ENCODE measurements at regions not wholly inside any gene's neighbourhood (a gene's known extent, or its start where the extent isn't known, plus 50 kb on each side); places are given as distances from the start of the nearest gene placed in this dataset.

DNA sequence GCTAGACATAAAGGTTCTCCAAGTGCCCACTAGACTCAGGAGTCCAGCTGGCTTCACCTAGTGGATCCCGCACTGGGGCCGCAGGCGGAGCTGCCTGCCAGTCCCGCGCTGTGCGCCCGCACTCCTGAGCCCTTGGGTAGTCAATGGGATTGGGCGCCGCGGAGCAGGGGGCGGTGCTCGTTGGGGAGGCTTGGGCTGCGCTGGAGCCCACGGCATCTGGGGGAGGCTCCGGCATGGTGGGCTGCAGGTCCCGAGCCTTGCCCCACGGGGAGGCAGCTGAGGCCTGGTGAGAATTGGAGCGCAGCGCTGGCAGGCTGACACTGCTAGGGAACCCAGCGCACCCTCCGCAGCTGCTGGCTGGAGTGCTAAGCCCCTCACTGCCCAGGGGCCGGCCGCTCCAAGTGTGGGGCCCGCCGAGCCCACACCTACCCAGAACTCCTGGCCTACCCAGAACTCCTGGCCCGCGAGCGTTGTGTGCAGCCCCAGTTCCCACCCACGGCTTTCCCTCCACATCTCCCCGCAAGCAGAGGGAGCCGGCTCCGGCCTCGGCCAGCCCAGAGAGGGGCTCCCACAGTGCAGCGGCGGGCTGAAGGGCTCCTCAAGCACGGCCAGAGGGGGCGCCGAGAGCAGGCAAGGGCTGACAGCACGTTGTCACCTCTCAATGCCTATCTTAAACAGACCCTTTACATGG, 260.7 kb upstream of the DMRT1 start:
- no peak overlapping the region for H3K4me3 ChIP-seq
- H3K9me3 ChIP-seq: no peaks in the 10 kb centered on the region
- no peaks in the 10 kb centered on the region for H3K27me3 ChIP-seq
- intact Hi-C loops (cut with DNase I): no loop called here
- H3K4me1 ChIP-seq: peaks cover 0 to 33% (median 6%) of the 10 kb centered on the region in 12 donors
- H3K36me3 ChIP-seq: no peaks in the 10 kb centered on the region
- no peak for DNase-seq
- no peak overlapping the region for H3K27ac ChIP-seq
- TF ChIP-seq, protein P1, sequence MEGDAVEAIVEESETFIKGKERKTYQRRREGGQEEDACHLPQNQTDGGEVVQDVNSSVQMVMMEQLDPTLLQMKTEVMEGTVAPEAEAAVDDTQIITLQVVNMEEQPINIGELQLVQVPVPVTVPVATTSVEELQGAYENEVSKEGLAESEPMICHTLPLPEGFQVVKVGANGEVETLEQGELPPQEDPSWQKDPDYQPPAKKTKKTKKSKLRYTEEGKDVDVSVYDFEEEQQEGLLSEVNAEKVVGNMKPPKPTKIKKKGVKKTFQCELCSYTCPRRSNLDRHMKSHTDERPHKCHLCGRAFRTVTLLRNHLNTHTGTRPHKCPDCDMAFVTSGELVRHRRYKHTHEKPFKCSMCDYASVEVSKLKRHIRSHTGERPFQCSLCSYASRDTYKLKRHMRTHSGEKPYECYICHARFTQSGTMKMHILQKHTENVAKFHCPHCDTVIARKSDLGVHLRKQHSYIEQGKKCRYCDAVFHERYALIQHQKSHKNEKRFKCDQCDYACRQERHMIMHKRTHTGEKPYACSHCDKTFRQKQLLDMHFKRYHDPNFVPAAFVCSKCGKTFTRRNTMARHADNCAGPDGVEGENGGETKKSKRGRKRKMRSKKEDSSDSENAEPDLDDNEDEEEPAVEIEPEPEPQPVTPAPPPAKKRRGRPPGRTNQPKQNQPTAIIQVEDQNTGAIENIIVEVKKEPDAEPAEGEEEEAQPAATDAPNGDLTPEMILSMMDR (IDR thresholded peaks at IDR 0.05): no peak
- 96 to 98% (median 97%) methylated on average over 23 to 39 of the region's 39 CpGs for WGBS, 4 donors
- peak in 1 of 4 donors; percentile 10 for ATAC-seq

DNA sequence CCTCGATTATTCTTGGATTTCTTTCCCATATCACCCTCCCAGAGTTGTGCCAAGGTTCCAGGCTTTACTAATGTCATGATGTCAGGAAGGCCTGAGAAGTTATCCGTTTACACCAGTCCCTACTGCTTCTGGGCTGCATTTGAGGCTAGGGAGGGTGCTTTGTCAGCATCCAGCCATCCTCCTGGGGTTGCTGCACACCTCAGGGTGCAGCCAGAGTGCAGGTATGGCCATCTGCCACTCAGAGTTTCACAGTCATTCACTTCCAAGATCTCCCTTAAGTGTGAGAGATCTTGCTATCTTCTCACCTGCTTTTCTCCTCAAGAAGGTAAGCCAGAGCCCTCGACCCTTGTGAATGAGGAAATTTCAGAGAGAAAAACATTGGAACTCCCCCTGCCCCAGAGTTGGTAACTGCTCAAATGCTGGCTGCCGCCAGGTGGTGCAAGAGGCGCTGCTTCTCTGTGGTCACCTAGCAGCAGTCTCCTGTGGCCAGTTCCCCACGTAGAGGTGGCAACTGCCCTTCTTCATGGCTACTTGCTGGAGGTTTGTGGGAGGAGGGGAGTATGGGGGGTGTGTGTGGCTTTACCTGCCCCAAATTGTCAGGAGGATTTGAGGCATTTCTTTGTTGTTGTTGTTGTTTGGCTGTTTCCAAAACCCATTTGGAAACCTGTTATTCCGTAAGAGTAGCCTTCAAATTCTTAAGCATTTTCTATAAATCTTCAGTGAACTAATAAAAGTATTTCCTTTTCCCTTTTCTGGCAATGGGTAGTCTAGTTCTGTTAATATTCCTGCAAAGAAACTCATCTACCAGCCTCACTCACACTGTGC, 259.6 kb upstream of the DMRT1 start:
- ATAC-seq: peak in 2 of 4 donors; percentile 9 to 16
- H3K4me1 ChIP-seq: peaks cover 0 to 32% (median 3%) of the 10 kb centered on the region in 12 donors
- TF ChIP-seq, protein P1 (IDR thresholded peaks at IDR 0.05): no peak
- TF ChIP-seq POLR2A (IDR thresholded peaks at IDR 0.05): no peak
- H3K4me3 ChIP-seq: no peak overlapping the region
- DNase-seq: no peak
- no peaks in the 10 kb centered on the region for H3K36me3 ChIP-seq
- peak overlapping the region in 2 of 12 donors; percentile 13 to 33 for H3K27ac ChIP-seq
- intact Hi-C loops (cut with DNase I): no loop called here
- no peaks in the 10 kb centered on the region for H3K27me3 ChIP-seq
- no peaks in the 10 kb centered on the region for H3K9me3 ChIP-seq
- 74 to 89% (median 87%) methylated on average over 7 of the region's 7 CpGs for WGBS, 4 donors

DNA sequence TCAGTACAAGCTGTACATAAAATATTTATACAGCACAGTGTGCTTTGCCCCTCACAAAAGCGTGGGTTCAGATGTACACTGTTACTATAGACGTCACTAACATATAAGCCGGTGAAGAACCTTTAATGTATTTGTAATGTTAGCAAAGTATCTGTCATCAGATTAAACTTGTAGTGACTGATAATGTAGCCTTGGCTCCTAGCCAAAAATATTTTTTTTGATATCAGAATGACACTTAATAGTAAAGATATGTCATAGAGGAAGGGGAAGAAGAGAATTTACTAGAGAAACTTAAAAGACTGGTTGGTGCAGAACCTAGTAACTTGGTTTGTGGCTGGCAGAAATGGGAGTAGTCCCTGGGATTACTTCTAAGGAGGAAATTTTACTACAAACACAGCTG, 258.7 kb upstream of the DMRT1 start:
- WGBS, 4 donors: 49 to 66% (median 55%) methylated on average over 3 of the region's 3 CpGs

DNA sequence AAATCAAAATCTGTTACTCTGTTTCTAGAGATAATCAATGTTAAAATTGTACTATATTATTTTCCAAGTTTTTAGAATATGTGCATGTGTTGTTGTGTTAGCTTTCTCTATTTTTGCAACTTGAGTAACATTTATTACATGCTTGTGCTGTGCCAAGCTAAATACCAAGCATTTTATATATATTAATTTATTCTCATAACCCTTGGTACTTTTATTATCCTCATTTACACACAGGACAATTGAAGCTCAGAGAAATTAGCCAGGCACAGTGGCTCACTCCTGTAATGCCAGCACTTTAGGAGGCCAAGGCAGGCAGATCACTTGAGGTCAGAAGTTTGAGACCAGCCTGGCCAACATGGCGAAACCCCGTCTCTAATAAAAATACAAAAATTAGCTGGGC, 254.0 kb upstream of the DMRT1 start:
- ATAC-seq: no peak
- intact Hi-C loops (cut with DNase I): no loop called here
- no peaks in the 10 kb centered on the region for H3K9me3 ChIP-seq
- TF ChIP-seq POLR2A (IDR thresholded peaks at IDR 0.05): no peak
- TF ChIP-seq, protein P1 (IDR thresholded peaks at IDR 0.05): no peak
- peak overlapping the region in 4 of 12 donors; percentile 2 to 81 (median 28) for H3K27ac ChIP-seq
- H3K36me3 ChIP-seq: no peaks in the 10 kb centered on the region
- no peaks in the 10 kb centered on the region for H3K27me3 ChIP-seq
- 85 to 96% (median 93%) methylated on average over 2 of the region's 2 CpGs for WGBS, 4 donors
- no peak overlapping the region for H3K4me3 ChIP-seq
- no peak for DNase-seq
- H3K4me1 ChIP-seq: peaks cover 0 to 69% (median 30%) of the 10 kb centered on the region in 12 donors

More for the DNA sequence above, 258.7 kb upstream of the DMRT1 start:
- no peak for DNase-seq
- Histone ChIP-seq H3K27me3 (no peaks in the 10 kb centered on the region), H3K9me3 (no peaks in the 10 kb centered on the region), H3K36me3 (no peaks in the 10 kb centered on the region), H3K4me1 (peaks cover 0 to 34% (median 4%) of the 10 kb centered on the region in 12 donors), H3K4me3 (no peak overlapping the region), H3K27ac (peak overlapping the region in 5 of 12 donors; percentile 9 to 46 (median 17))
- intact Hi-C loops (cut with DNase I): no loop called here
- no peak for ATAC-seq
- TF ChIP-seq, protein P1 (IDR thresholded peaks at IDR 0.05): no peak
- TF ChIP-seq POLR2A (IDR thresholded peaks at IDR 0.05): no peak

Measured in heart left ventricle (tissue), 16 donors.